Erythroblast (primary cell): ENCODE measurements at regions not wholly inside any gene's neighbourhood (a gene's known extent, or its start where the extent isn't known, plus 50 kb on each side); places are given as distances from the start of the nearest gene placed in this dataset.

Experiments used
- DNase-seq, 2 experiments: peaks; one replicate each; lab custom pipeline; 2025; lab: John Stamatoyannopoulos, UW
- GATA1 ChIP-seq: IDR thresholded peaks from 2 replicates; pipeline ENCODE4 v1.6.1; 2011; ENCODE audit warnings: low read depth, mild to moderate bottlenecking, control low read depth, low read length, moderate library complexity
- POLR2A ChIP-seq: IDR thresholded peaks from 2 replicates; pipeline ENCODE4 v1.6.1; 2011; ENCODE audit warnings: mild to moderate bottlenecking, low read length

GRCh38 chr3:107235193-107235927 is 141.9 kb upstream of the CCDC54 start:
- DNase-seq = no peak
- TF ChIP-seq POLR2A (no peak), GATA1 (no peak)

DNA sequence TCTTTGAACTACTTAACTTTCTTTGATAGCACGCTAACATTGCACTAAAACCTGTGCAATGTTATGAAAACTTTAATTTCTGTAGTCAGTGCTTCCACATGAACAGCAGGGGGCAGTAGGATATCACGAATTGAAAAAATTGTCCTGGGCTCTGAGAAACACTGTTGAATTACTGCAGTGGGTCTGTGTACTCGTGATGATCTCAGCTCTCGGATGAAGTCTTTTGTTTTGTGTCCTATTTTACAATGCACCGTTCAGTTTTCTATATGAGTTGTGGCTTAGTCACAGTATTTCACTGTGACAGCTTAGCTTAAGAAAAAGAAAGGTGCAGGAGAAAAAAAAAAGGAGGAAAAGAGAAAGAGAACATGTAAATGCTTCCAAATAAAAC is 141.3 kb upstream of the CCDC54 start:
- DNase-seq = peak; percentile 80 to 87

DNA sequence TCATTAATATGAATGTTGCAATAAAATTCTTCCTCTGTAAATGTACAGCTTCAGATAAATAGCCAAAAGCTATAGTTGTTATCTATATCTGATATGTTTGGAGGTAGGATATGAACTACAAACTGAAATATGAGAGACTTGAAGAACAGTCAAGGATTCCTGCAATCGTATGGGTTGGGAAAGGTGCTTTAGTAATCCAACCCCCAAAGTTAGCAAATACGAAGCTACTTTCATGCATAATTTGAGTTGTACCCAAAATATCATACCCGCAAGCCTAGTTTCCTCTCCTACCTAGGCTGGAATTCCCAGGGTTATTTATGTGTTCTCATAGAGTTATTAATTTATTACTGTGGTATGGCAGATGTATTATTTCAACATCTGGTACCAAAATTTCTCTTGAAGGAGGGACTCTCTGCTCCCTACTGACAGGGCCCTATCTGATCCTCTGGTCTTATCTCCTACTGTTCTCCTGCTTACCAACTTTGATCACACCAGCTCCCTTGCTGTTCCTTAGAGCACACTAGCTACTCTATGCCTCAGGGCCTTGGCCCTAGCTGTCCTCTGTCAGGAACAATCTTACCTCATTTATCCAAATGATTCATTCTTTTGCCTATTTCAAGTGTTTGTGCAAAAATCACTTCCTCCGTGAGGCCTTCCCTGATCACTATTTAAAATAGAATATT is 140.4 kb upstream of the CCDC54 start:
- no peak for TF ChIP-seq POLR2A
- TF ChIP-seq GATA1 = no peak
- DNase-seq = peak; percentile 42 to 70

More for the DNA sequence above, 141.3 kb upstream of the CCDC54 start:
- TF ChIP-seq POLR2A = no peak
- TF ChIP-seq GATA1 = no peak

DNA sequence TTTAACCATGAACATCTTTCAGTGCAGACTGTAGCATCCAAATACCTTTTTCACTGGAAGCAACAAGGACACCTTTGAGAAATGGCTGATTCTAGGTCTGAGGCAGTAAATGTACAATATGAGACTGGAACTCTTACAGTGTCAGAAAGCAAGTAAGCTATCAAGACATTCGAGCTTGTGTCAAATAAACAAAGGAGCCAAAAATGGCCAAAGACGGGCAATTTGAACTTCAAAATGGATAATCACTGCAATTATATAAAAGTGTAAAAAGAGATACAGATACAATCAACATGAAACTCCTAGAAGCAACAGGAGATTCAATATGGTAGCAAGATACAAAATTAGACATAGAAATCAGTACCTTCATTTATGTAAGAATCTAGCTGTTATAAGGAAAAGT is 138.5 kb upstream of the CCDC54 start:
- no peak for DNase-seq
- TF ChIP-seq GATA1 (no peak), POLR2A (no peak)

DNA sequence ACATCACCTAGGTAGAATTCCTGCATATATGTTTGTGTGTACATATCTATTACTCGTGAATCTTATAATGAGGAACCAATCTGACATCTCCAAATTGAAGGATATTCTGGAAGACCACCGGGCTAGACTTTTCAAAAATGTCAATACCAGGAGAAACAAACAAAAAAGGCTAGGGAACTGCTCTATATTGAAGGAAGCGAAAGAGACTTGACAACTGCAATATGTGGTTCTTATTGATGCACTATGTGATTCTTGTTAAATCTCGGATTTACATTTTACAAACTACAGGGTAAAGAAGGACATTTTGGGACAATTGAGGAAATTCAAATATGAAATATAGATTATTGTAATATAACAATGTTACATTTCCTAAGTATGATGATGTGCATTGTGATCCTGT is 137.5 kb upstream of the CCDC54 start:
- TF ChIP-seq GATA1 (no peak), POLR2A (no peak)

GRCh38 chr3:107240183-107241091 is 136.8 kb upstream of the CCDC54 start:
- TF ChIP-seq POLR2A (peak; percentile 36), GATA1 (no peak)
- peak; percentile 88 to 90 for DNase-seq

More for the DNA sequence above, 137.5 kb upstream of the CCDC54 start:
- DNase-seq = no peak

- TF ChIP-seq GATA1 (no peak), POLR2A (no peak)
- peak; percentile 75 to 77 for DNase-seq
Observed at GRCh38 chr3:107241217-107241616, 136.0 kb upstream of the CCDC54 start.

DNA sequence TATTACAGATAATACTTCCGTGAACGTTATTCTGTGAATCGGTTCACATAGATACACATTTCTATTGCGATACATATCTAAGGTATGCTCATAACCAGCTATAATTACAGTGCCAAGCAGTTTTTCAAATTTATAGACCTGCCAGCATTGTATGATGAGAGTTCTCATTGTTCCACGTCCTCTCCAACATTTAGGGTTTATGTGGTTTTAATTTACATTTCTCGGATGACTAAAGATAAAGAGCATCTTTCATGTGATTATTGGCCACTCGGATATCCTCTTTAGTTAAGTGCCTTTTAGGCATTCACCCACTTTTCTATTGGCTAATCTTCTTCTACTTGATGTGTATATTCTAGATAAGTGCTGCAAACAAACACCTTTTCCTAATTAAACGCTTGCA is 134.7 kb upstream of the CCDC54 start:
- no peak for TF ChIP-seq POLR2A
- TF ChIP-seq GATA1 = no peak
- DNase-seq = no peak

DNA sequence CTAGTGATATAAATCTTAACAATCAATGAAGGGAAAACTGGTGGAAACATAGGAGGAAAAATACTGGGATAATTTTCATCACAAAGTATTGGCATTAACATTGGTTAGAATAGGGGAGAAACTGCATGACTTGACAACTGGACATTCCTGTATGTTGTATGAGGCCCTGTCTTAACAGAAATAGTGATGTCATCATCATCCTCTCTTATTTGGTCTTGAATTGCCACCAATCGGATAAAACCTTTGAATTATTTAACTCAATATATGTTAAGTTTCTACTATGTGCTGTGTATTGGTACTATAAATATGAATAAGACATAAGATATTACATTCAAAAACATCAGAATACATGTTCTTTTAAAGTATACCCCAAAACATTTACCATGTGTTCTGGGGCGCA is 130.1 kb upstream of the CCDC54 start:
- DNase-seq = no peak

GRCh38 chr3:107249132-107249531 is 128.1 kb upstream of the CCDC54 start:
- DNase-seq = no peak
- TF ChIP-seq POLR2A (no peak), GATA1 (no peak)

More for the DNA sequence above, 130.1 kb upstream of the CCDC54 start:
- no peak for TF ChIP-seq POLR2A
- no peak for TF ChIP-seq GATA1

- TF ChIP-seq POLR2A = no peak
- TF ChIP-seq GATA1 = no peak
Observed at GRCh38 chr3:107250221-107250620, 127.0 kb upstream of the CCDC54 start.

GRCh38 chr3:107251819-107252218 is 125.4 kb upstream of the CCDC54 start:
- DNase-seq = no peak
- TF ChIP-seq GATA1 (no peak), POLR2A (no peak)

More at GRCh38 chr3:107250221-107250620, 127.0 kb upstream of the CCDC54 start:
- no peak for DNase-seq

GRCh38 chr3:107256963-107257362 is 120.3 kb upstream of the CCDC54 start:
- DNase-seq = no peak
- TF ChIP-seq POLR2A = no peak
- TF ChIP-seq GATA1 = no peak
